OCI-LY1 (cell line): ENCODE measurements at regions not wholly inside any gene's neighbourhood (a gene's known extent, or its start where the extent isn't known, plus 50 kb on each side); places are given as distances from the start of the nearest gene placed in this dataset.

Source experiments
- EZH2 ChIP-seq: fragments of 200-600 bp; sonication (generic), shearing (Covaris generic); IDR thresholded peaks from 2 replicates; pipeline ENCODE4 v1.8.0; 2017; ENCODE audit warnings: borderline replicate concordance, mixed run types, mild to moderate bottlenecking, antibody characterized with exemption, low read length, moderate library complexity, mixed read lengths
- TF ChIP-seq, protein P1 (sequence below): fragments of 200-600 bp; sonication (generic), shearing (Covaris generic); IDR thresholded peaks from 2 replicates; pipeline ENCODE4 v1.5.1; 2017; ENCODE audit warnings: mild to moderate bottlenecking, antibody characterized with exemption, low read length, moderate library complexity, mixed read lengths

DNA sequence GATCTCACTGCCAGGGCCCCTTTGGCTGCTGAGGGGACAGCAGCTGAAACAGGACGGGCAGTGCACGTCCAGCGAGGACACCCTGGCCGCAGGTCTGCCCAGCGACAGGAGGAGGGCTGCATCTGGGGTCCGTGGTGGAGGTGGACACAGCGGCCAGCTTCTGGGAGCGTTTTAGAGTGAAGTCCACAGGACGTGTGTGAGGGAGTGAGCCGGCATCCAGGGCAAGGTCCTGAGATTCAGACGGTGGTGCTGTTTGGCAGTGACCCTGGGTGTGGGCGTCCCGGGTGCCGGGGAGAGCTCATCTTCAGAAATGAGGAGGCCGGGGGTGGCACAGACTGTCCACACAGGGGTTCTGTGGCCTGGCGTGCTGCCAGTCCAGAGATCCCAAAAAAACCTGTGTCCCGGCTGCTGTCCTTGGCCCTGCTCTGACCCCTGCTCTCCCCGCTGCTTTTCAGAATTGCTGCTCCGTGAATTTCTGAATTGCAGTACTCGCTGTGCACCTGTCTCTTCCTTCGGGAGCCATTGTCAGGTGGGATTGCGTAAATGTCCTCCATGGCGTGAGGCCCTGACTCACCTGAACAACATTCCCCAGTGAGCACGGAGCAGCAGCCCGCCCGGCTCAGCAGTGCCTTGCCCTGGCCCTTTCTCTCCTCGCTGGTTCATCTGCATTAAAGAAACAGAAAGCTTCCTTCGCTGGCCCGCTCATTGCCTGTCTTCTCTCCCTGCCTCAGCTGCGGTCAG lies 183.5 kb upstream of the C14orf180 start:
- TF ChIP-seq, protein P1, sequence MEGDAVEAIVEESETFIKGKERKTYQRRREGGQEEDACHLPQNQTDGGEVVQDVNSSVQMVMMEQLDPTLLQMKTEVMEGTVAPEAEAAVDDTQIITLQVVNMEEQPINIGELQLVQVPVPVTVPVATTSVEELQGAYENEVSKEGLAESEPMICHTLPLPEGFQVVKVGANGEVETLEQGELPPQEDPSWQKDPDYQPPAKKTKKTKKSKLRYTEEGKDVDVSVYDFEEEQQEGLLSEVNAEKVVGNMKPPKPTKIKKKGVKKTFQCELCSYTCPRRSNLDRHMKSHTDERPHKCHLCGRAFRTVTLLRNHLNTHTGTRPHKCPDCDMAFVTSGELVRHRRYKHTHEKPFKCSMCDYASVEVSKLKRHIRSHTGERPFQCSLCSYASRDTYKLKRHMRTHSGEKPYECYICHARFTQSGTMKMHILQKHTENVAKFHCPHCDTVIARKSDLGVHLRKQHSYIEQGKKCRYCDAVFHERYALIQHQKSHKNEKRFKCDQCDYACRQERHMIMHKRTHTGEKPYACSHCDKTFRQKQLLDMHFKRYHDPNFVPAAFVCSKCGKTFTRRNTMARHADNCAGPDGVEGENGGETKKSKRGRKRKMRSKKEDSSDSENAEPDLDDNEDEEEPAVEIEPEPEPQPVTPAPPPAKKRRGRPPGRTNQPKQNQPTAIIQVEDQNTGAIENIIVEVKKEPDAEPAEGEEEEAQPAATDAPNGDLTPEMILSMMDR = no peak
- TF ChIP-seq EZH2 = no peak
